SK-N-MC (cell line): ENCODE measurements at regions not wholly inside any gene's neighbourhood (a gene's known extent, or its start where the extent isn't known, plus 50 kb on each side); places are given as distances from the start of the nearest gene placed in this dataset.

Experiments used
- EZH2 ChIP-seq: fragments of 200-600 bp; sonication (generic); IDR thresholded peaks from one replicate; pipeline ENCODE4 v1.6.1; 2017; ENCODE audit warnings: antibody characterized with exemption
- FOXP2 ChIP-seq: optimal IDR thresholded peaks from 2 replicates; pipeline ENCODE3; 2011; ENCODE audit warnings: mild to moderate bottlenecking, moderate library complexity; ENCODE audit not compliant: insufficient read depth; ENCODE audit errors: extremely low read length, control extremely low read depth
- POLR2AphosphoS5 ChIP-seq: IDR thresholded peaks from 2 replicates; pipeline ENCODE4 v1.6.1; 2012; ENCODE audit warnings: mild to moderate bottlenecking, low read depth, low read length, borderline replicate concordance

- no peak for TF ChIP-seq POLR2AphosphoS5
- TF ChIP-seq EZH2: no peak
- no peak for TF ChIP-seq FOXP2
These were observed 413.2 kb upstream of the TECRL start for GRCh38 chr4:64822405-64822804.
